ENCODE measurements at regions not wholly inside any gene's neighbourhood (a gene's known extent, or its start where the extent isn't known, plus 50 kb on each side); places are given as distances from the start of the nearest gene placed in this dataset.

DNA sequence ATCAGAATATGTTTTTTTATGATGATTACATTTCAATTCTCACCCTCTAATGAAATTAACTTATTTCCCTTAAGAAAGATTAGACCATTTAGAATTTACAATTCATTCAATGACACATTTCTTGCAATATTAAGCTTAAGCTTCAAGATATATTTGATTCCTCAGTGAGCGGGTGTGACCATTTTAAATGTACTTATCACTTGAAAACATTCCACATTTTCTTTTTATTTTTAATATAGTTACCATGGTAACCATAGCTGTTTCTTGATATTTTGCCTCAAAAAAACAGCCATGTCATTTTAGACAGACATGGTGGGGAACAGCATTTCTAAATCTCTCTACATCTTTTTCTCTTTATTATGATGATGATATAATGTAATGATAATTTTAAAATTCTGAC is 1029.0 kb upstream of the B3GALT2 start:
- no peak for DNase-seq (ENCODE audit: low spot score in 2 of 2)
- Histone ChIP-seq H3K36me3 (no peaks in the 10 kb centered on the region), H3K9me3 (no peaks in the 10 kb centered on the region), H3K27ac (no peak overlapping the region), H3K27me3 (no peaks in the 10 kb centered on the region), H3K4me1 (no peaks in the 10 kb centered on the region), H3K4me3 (no peak overlapping the region)
- TF ChIP-seq EP300 (IDR thresholded peaks at IDR 0.05): no peak
- WGBS: 95% methylated on average over 1 of the region's 1 CpG

DNA sequence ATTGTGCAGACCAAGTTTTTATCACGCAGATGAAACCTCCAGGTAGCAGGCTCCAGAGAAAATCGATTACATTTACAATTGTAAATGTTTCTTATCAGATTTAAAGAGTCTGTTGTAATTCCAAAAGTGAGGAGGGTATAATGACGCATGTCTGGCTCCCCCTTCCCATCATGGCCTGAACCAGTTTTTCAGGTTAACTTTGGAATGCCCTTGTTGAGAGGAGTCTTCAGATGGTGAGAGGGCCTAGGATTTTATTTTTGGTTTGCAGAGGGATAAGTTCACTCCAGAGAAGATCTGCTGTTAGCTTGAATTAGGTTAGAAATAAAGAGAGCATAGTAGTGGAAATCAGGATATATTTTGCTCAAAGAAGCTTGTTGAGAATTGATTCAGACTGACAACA is 1028.3 kb upstream of the B3GALT2 start:
- H3K27me3 ChIP-seq: no peaks in the 10 kb centered on the region
- TF ChIP-seq EP300 (IDR thresholded peaks at IDR 0.05) (no peak), POLR2AphosphoS5 (IDR thresholded peaks at IDR 0.05) (no peak), POLR2A (IDR thresholded peaks at IDR 0.05) (no peak)
- TF ChIP-seq, protein P1, sequence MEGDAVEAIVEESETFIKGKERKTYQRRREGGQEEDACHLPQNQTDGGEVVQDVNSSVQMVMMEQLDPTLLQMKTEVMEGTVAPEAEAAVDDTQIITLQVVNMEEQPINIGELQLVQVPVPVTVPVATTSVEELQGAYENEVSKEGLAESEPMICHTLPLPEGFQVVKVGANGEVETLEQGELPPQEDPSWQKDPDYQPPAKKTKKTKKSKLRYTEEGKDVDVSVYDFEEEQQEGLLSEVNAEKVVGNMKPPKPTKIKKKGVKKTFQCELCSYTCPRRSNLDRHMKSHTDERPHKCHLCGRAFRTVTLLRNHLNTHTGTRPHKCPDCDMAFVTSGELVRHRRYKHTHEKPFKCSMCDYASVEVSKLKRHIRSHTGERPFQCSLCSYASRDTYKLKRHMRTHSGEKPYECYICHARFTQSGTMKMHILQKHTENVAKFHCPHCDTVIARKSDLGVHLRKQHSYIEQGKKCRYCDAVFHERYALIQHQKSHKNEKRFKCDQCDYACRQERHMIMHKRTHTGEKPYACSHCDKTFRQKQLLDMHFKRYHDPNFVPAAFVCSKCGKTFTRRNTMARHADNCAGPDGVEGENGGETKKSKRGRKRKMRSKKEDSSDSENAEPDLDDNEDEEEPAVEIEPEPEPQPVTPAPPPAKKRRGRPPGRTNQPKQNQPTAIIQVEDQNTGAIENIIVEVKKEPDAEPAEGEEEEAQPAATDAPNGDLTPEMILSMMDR (IDR thresholded peaks at IDR 0.05): no peak

DNA sequence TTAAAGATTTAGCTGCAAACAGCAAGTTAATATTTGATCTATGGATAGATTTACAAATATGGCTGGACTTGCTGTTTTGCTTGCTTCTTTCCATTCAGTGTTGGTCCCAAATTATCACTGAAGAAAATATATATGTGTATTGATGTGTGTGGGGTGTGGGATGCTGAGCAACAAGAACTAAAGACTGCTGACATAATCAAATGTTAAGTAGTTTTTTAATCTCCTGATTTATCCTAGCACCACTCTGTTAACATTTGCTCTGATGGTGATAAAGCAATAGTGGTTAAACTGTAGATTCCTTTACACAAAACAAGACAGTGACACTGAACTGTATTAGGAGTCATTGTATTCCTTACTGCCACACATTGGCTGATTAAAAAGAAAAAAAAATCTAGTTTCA is 1023.5 kb upstream of the B3GALT2 start:
- Histone ChIP-seq H3K27me3 (no peaks in the 10 kb centered on the region), H3K4me1 (no peaks in the 10 kb centered on the region), H3K36me3 (no peaks in the 10 kb centered on the region), H3K4me3 (no peak overlapping the region), H3K27ac (no peak overlapping the region), H3K9me3 (no peaks in the 10 kb centered on the region)
- DNase-seq (ENCODE audit: low spot score in 2 of 2): no peak
- TF ChIP-seq POLR2A (IDR thresholded peaks at IDR 0.05) (no peak), POLR2AphosphoS5 (IDR thresholded peaks at IDR 0.05) (no peak), EP300 (IDR thresholded peaks at IDR 0.05) (no peak)
- TF ChIP-seq, protein P1 (IDR thresholded peaks at IDR 0.05): no peak

More for the DNA sequence above, 1028.3 kb upstream of the B3GALT2 start:
- Histone ChIP-seq H3K9me3 (no peaks in the 10 kb centered on the region), H3K4me1 (no peaks in the 10 kb centered on the region), H3K27ac (no peak overlapping the region), H3K4me3 (no peak overlapping the region), H3K36me3 (no peaks in the 10 kb centered on the region)
- DNase-seq (ENCODE audit: low spot score in 2 of 2): no peak
- 80% methylated on average over 3 of the region's 3 CpGs for WGBS

DNA sequence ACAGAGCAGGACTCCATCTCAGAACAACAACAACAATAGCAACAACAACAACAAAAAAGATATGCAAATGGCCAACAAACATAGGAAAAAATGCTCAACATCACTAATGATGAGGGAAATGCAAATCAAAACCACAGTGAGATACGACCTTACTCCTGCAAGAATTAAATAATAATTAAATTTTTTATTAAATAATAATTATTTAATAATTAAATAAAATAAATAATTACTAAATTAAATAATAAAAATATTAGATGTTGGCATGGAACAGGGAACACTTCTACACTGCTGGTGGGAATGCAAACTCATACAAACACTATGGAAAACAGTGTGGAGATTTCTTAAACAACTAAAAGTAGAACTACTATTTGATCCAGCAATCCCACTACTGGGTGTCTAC is 1022.3 kb upstream of the B3GALT2 start:
- Histone ChIP-seq H3K36me3 (no peaks in the 10 kb centered on the region), H3K9me3 (no peaks in the 10 kb centered on the region), H3K27me3 (no peaks in the 10 kb centered on the region), H3K4me1 (no peaks in the 10 kb centered on the region), H3K27ac (no peak overlapping the region), H3K4me3 (no peak overlapping the region)
- 87% methylated on average over 1 of the region's 1 CpG for WGBS
- no peak for DNase-seq (ENCODE audit: low spot score in 2 of 2)
- TF ChIP-seq POLR2A (IDR thresholded peaks at IDR 0.05): no peak
- TF ChIP-seq, protein P1 (IDR thresholded peaks at IDR 0.05): no peak
- no peak for TF ChIP-seq POLR2AphosphoS5 (IDR thresholded peaks at IDR 0.05)
- no peak for TF ChIP-seq EP300 (IDR thresholded peaks at IDR 0.05)

DNA sequence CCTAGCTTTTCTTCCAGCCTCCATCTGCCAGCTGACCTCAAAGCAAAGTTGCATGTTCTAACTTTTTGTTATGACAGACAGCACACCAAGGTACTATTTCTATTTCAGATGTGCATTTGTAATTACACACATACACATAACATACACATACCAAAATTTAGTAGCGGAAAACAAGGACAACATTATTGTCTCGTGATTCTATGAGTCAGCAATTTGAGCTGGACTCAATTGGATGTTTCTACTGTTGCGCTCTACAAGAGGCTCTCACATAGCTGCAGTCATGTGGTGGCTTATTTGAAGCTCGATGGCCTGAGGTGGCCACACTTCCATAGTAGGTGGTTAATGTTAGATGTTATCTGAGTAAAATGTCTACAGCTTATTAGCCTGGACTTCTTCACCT is 1010.1 kb upstream of the B3GALT2 start:
- no peak for TF ChIP-seq EP300 (IDR thresholded peaks at IDR 0.05)
- TF ChIP-seq, protein P1 (IDR thresholded peaks at IDR 0.05): no peak
- TF ChIP-seq POLR2AphosphoS5 (IDR thresholded peaks at IDR 0.05): no peak
- no peak for TF ChIP-seq POLR2A (IDR thresholded peaks at IDR 0.05)
- H3K4me3 ChIP-seq: no peak overlapping the region
- no peak for DNase-seq (ENCODE audit: low spot score in 2 of 2)
- WGBS: 94% methylated on average over 4 of the region's 4 CpGs
- H3K4me1 ChIP-seq: no peaks in the 10 kb centered on the region
- H3K27me3 ChIP-seq: no peaks in the 10 kb centered on the region
- no peaks in the 10 kb centered on the region for H3K36me3 ChIP-seq
- no peak overlapping the region for H3K27ac ChIP-seq
- H3K9me3 ChIP-seq: no peaks in the 10 kb centered on the region

DNA sequence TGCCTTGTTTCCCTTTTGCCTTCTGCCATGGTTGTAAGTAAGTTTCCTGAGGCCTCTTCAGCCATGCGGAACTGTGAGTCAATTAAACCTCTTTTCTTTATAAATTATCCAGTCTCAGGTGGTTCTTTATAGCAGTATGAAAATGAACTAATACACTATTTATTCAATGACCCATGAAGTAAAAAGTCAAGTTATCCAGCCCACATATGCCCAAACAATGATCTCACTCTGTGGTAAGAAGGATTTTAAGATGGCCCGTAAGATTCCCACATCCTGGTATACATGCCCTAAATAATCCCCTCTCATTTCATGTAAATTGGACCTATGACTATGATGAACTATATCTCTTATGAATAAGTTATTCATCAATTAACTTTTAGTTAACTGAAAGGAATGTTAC is 1008.3 kb upstream of the B3GALT2 start:
- H3K27me3 ChIP-seq: no peaks in the 10 kb centered on the region
- no peaks in the 10 kb centered on the region for H3K4me1 ChIP-seq
- no peak for TF ChIP-seq EP300 (IDR thresholded peaks at IDR 0.05)
- no peak for TF ChIP-seq POLR2AphosphoS5 (IDR thresholded peaks at IDR 0.05)
- TF ChIP-seq, protein P1 (IDR thresholded peaks at IDR 0.05): no peak
- no peak for TF ChIP-seq POLR2A (IDR thresholded peaks at IDR 0.05)
- no peak overlapping the region for H3K4me3 ChIP-seq
- no peaks in the 10 kb centered on the region for H3K36me3 ChIP-seq
- H3K9me3 ChIP-seq: no peaks in the 10 kb centered on the region
- WGBS: 91% methylated on average over 2 of the region's 2 CpGs
- no peak overlapping the region for H3K27ac ChIP-seq
- no peak for DNase-seq (ENCODE audit: low spot score in 2 of 2)
